ENCODE measurements at regions not wholly inside any gene's neighbourhood (a gene's known extent, or its start where the extent isn't known, plus 50 kb on each side); places are given as distances from the start of the nearest gene placed in this dataset.

GRCh38 chr9:117488659-117489058 is 73.8 kb upstream of the ASTN2 start:
- no peak overlapping the region for H3K27ac ChIP-seq
- TF ChIP-seq CTCF (conservative IDR thresholded peaks at IDR 0.05; ENCODE audit: low read depth): no peak
- POLR2A ChIA-PET (ENCODE audit: low non-redundant PET): no interaction called here
- DNase-seq (ENCODE audit: low spot score): no peak
- CTCF ChIA-PET: interaction anchor here (0.6 kb wide), 4 partner anchors 115 to 1903 kb away, joined by 3 to 4 read pairs (median 4); no protein-coding TSS in a partner anchor

GRCh38 chr9:117487555-117488175 is 72.8 kb upstream of the ASTN2 start:
- no peak overlapping the region for H3K27ac ChIP-seq
- CTCF ChIA-PET: interaction anchor here (0.5 to 1.4 kb wide), 8 partner anchors 9 to 1877 kb away, joined by 3 to 6 read pairs (median 3); no protein-coding TSS in a partner anchor
- DNase-seq (ENCODE audit: low spot score): peak; percentile 78
- POLR2A ChIA-PET (ENCODE audit: low non-redundant PET): no interaction called here
- peak; percentile 92 for TF ChIP-seq CTCF (conservative IDR thresholded peaks at IDR 0.05; ENCODE audit: low read depth)

GRCh38 chr9:117486426-117486825 is 71.6 kb upstream of the ASTN2 start:
- POLR2A ChIA-PET (ENCODE audit: low non-redundant PET): no interaction called here
- TF ChIP-seq CTCF (conservative IDR thresholded peaks at IDR 0.05; ENCODE audit: low read depth): no peak
- no peak for DNase-seq (ENCODE audit: low spot score)
- no peak overlapping the region for H3K27ac ChIP-seq
- CTCF ChIA-PET: no interaction called here

- POLR2A ChIA-PET (ENCODE audit: low non-redundant PET): no interaction called here
- H3K27ac ChIP-seq: no peak overlapping the region
- CTCF ChIA-PET: no interaction called here
- DNase-seq (ENCODE audit: low spot score): peak; percentile 12
- no peak for TF ChIP-seq CTCF (conservative IDR thresholded peaks at IDR 0.05; ENCODE audit: low read depth)
These were observed 70.3 kb upstream of the ASTN2 start for GRCh38 chr9:117485176-117485575.

GRCh38 chr9:117480729-117481128 is 65.9 kb upstream of the ASTN2 start:
- CTCF ChIA-PET: no interaction called here
- POLR2A ChIA-PET (ENCODE audit: low non-redundant PET): no interaction called here

GRCh38 chr9:117480253-117480652 is 65.4 kb upstream of the ASTN2 start:
- no peak for DNase-seq (ENCODE audit: low spot score)

More at GRCh38 chr9:117480729-117481128, 65.9 kb upstream of the ASTN2 start:
- TF ChIP-seq CTCF (conservative IDR thresholded peaks at IDR 0.05; ENCODE audit: low read depth): no peak
- no peak for DNase-seq (ENCODE audit: low spot score)
- H3K27ac ChIP-seq: no peak overlapping the region

More at GRCh38 chr9:117480253-117480652, 65.4 kb upstream of the ASTN2 start:
- H3K27ac ChIP-seq: no peak overlapping the region
- POLR2A ChIA-PET (ENCODE audit: low non-redundant PET): no interaction called here
- CTCF ChIA-PET: interaction anchor here (0.6 kb wide), 1 partner anchor 1536 kb away, joined by 6 read pairs; no protein-coding TSS in a partner anchor
- TF ChIP-seq CTCF (conservative IDR thresholded peaks at IDR 0.05; ENCODE audit: low read depth): no peak
